Adrenal gland (tissue), 5 donors: ENCODE measurements at regions not wholly inside any gene's neighbourhood (a gene's known extent, or its start where the extent isn't known, plus 50 kb on each side); places are given as distances from the start of the nearest gene placed in this dataset.

Experiments used
- CTCF ChIP-seq, 6 experiments: fragments of 450-650 bp in 4 of 6; fragments of 200-600 bp in 2 of 6; sonication (generic) in 1 of 6; IDR thresholded peaks; 1 replicate in 5 of 6; 2 replicates in 1 of 6; pipeline versions ENCODE4 v1.5.1 to v1.8.0; 2016 to 2021; ENCODE audit warnings: antibody characterized with exemption in 6 of 6, mild to moderate bottlenecking in 2 of 6, moderate library complexity in 1 of 6
- POLR2A ChIP-seq, 2 donors: fragments of 450-650 bp; IDR thresholded peaks; one replicate each; pipeline ENCODE4 v1.6.1; 2017; ENCODE audit warnings: antibody characterized with exemption in 2 of 2, mild to moderate bottlenecking in 2 of 2, moderate library complexity in 1 of 2
- donor health status: DM: no; HTN: no; CAD: no.

DNA sequence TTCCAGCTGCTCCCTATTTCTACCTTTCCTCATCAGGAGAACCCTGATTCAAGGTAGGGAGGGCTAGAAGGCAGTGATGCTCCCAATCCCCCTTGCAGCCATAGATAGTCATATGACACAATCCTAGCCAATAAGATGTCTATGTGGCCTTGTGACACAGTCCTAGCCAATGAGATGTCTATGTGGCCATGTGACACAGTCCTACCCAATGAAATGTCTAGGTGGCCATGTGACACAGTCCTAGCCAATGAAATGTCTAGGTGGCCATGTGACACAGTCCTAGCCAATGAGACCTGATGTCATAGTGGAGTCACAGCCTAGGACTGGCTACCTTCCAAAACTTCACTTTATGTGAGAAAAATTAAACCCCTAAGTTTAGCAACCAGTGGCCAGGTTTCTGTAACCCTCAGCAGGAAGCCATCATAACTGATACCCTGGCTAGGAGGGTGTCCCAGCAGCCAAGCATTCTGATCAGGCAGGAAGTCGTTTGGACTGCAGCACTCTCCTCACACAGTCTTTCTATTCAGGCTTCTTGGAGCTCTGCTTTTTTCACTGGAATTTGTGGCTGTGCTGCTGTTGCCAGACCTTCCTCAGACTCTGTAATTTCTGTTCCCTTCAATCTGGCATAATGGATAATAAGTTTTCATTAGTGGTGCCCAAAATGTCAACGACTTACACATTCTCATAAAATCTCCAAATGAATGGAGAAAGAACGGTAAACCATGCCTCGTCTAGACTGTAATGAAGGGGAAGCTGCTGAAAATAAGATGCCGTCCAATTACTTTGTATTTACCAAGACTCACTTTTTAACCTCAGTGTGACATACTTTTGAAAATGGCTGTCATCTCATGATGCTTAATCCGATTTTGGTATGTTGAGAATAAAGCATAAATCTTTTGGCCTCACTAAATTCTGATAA lies 165.0 kb upstream of the NCKAP5 start:
- TF ChIP-seq CTCF (IDR thresholded peaks at IDR 0.05) (no peak), POLR2A (IDR thresholded peaks at IDR 0.05) (no peak)
